GM18861 (cell line): ENCODE measurements at regions not wholly inside any gene's neighbourhood (a gene's known extent, or its start where the extent isn't known, plus 50 kb on each side); places are given as distances from the start of the nearest gene placed in this dataset.
"Not testable (repeated sequence)": the region's sequence is repeated elsewhere in the genome, so short reads cannot be mapped to it uniquely, and the experiment has no call there.

Source experiments
- ATAC-seq: cut with Tn5 transposase; IDR thresholded peaks from one replicate; pipeline ENCODE4 v1.9.1; 2021; ENCODE audit not compliant: unreplicated experiment

DNA sequence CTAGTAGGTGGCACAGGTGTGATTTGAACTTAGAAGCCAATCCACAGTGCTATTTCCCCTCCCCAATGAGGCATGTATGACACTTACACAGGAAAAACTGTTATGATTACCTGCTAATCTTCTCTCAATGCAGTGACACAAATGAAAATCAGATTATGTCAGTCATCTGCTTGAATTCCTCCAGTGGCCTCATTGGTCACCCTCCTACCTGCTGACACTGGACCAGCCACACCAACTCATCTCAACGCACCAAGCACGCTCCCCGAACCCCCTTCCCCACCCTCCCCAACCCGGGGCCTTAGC is 82.2 kb upstream of the SEC11C start:
- no peak for ATAC-seq

DNA sequence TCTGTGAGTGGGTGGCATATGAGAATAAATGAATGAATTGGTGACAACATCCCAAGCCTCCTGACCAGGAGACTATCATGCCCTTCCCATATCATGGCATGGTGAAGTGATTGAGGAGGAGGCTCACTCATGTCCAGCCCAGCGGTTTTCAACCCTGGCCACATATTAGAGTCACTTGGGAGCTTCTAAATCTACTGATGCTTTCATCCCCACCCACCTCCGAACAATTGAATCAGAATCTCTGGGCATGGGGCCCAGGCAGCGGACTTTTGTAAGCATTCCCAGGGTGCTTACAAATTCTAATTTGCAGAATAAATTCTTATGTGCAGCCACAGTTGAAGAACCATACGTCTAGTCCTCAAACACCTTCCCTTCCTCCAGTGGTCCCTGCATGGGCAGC is 81.7 kb upstream of the SEC11C start:
- ATAC-seq = no peak

DNA sequence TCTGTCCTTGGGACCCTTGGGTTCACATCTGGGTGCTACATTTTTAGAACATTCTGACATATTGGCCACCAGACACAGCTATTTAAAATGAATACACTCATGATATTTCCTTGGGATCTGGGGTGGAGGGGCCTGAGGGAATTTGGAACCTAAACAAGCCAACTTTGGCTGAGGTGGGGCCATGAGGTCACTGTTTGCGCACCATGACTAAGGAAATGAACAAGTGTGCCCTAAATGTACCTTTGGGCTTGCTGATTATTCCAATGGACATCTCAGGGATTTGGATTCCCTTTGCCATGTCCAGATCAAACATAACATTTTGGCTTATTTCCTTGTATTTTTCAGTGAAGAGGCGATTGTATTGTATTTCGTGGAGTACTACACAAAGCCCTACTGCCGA is 80.5 kb upstream of the SEC11C start:
- ATAC-seq = no peak

DNA sequence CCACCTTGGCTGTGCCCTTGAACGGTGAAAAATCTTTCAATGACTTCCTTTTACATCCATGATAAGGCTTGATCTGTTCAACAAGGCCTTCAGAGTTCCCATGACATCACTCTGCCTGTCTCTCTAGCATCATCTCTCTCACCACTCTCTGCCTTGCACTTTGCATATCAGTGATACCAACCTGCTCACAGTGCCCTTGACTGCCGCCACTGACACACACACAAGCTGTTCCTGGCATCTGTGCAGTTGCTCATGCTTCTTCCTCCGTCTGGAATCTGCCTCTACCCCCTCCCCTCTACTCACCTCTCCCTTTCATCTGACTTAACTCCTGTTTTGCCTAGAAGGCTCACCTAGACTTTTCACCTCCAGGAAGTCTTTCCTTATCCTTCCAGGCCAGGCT is 79.1 kb upstream of the SEC11C start:
- ATAC-seq = no peak

DNA sequence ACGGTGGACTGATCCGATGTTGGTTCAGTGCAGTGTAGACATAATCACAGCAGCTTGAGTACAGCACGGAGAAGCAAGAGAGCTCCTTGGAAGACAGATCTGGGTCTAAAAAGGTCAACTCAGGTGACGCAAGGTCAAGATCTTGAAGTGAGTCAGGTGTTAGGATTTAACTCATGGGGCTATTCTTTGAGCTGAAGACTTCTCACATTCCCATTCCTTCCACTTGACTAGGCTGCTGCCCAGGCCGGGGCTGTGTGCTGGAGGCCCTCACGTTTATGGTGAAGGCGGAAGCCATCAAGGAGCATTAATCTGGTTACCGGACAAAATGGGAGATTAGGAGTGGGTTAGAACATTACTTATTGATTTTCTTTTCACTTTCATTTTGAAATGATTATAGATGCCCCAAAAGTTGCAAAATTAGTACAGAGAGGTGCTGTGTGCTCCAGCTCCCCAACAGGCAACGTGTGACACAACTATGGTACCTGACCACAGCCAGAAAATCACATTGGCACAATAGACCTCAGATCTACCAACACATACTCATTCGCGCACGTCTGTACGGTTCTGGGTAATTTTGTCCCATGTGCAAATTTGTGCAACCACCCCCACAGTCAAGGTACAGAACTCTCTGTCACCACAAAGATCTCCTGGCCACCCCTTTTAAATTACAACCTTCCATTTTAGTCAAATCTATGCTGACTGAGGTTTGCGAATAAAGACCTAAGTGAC is 77.6 kb upstream of the SEC11C start:
- no peak for ATAC-seq

DNA sequence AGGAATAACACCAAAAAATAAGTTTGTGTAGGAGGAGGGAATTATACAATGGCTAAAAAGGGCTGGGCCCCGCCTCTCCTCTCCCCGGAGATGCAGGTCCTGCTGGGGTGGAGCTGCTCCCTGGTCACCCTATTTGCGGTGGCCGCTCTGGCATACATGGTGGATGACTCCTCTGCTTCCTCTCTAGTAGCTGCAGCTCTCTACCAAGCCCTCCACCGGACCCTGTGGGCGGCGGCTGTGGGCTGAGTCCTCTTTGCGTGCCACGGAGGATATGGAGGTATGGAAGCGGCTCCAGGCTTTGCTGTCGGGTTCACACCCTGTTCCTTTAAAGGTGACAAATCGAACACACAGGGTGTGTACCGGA is 77.1 kb upstream of the SEC11C start:
- ATAC-seq = no peak

DNA sequence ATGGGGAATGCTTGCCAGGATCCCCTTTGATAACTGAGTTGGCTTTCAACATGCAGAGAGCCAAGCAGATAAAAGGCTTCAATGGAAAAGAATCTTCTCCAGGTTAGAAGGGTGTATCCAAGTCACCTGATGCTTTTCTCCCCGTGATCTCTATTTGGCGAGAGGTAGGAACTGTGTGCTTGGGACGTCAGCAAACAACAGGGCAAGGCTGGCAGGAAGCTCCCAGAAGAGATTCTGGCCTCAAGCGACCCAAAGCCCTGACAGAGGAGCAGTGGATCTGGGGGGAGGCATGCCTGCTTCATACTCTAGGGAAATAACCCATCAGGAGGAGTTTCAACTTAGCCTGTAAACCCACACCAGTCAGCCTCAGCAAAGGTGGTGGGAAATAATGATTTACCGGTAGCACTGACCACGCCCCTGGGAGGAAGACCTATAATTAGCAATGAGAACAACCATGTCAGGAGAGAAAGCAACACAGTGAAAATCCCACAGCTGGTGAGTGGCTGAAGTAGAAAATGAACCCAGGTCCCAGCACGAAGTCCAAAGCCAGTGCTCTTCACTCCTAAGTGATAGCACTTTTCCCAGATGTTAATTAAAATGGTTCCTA is 76.3 kb upstream of the SEC11C start:
- ATAC-seq = no peak

DNA sequence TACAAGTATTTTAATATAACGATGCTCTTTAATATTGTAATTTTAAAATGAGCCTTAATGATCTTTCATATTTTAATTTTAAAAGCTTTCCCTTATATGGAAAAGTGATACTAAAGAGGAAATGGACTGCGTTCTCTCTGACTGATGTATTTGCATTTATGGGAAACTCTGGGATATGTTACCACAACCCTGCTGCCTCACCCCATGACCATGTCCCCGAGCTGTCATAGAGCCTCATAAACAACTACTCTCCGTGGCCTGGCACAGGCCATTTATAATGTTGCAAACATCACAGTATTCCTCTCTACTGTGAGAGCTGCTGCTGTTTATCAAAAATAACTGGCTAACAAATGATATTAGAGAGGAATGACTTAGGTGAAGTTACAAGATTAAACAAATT is 75.8 kb upstream of the SEC11C start:
- ATAC-seq = no peak

DNA sequence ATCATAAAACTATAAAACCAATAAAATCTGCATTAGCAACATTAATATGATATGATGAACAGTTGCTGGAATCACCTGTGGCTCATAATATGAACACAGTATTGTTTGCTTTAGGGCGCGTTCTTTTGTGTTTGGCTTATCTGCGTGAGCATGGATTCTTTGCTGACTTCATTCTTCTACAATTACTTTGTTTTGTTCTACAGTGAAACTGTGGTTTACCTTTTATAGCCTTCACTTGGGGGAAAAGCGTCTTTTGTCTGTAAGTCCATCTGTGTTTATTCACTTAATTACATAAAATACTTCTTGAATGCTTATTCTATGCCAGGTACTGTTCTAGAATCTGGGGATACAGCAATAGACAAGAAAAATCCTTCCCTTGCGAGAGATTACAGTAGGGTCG is 74.0 kb upstream of the SEC11C start:
- ATAC-seq = no peak

DNA sequence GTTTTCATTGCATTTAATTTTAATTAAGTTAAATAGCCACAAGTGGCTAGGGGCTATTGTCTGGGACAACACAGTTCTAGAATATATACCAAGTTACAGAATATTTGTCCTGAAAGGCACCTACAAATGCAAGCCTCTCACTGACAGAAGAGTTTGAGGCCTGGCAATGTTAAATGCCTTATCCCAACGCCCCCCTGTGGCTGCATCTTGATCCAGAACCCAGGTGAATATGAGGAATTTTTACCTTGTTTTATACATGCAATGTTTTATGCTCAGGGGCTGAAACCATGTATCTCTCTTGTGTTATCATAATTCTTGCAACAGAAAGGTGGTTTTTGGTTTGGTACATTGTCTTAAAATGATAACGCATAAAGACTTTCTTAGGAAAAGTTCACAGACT is 71.8 kb upstream of the SEC11C start:
- no peak for ATAC-seq

DNA sequence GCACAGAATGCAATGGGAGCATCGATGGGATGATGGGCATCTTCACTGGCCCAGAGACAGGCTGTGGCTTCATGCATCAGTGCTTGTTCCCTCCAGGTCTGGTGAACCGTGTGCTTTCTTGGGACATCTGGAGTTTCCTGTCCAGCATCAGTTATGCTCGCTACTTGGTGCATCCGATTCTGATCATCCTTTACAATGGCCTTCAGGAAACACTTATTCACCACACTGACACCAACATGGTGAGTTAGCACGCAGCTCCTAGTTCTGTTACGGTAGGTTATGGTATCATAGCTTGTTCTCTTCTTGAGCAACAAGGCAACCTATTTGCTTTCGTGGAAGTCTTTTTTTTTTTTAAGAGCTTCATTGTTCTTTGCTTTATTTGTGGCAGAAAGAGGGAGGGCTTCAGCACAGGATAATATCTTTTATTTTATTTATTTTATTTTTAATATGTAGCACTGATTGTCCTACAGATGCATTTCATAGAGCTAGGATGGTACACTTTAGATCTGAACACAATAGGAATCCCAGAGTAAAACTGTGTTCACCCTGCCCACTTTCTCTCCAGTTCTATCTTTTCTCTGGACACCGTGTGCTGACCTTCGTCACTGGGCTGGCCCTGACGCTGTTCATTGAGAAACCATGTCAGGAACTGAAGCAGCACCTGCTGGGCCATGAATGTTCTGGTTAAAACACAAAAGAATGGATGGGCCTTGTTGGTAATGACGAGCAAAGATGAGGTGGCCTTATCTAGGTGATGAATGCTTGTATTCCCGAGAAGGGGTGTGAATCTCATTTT is 71.2 kb upstream of the SEC11C start:
- no peak for ATAC-seq

DNA sequence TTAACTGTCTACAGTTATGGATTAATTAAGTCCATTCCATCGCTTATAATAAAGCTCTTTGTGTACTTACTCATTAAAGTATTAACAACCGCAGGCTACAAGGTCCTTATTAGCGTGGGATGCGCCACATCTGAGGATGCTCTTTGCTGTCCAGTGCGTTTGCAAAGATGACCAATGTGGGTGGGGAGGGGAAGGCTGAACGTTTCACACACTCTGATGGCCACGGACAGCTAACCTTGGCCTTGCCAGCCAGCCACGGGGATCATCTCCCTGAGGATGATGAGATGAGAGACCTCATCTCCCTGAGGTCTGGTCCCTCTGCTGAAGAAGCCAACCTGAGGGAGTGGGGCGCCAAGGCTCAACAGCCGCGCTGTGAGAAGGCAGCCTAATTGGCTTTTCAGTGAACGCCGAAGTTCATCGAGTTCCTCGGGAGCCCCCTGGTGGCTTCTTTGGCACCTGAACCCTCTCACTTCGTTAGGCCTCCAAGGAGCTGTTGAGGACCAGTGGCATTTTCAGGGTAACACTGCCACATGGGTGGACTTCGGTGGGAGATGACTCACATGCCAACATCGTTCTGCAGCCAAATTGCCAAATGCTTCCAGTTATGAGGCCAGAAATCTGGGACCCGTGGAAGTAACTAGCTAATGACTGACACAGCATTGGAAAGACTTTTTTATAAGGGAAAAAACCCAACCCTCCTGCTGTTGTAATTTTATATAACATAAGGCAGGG is 69.3 kb upstream of the SEC11C start:
- ATAC-seq = peak; percentile 74

DNA sequence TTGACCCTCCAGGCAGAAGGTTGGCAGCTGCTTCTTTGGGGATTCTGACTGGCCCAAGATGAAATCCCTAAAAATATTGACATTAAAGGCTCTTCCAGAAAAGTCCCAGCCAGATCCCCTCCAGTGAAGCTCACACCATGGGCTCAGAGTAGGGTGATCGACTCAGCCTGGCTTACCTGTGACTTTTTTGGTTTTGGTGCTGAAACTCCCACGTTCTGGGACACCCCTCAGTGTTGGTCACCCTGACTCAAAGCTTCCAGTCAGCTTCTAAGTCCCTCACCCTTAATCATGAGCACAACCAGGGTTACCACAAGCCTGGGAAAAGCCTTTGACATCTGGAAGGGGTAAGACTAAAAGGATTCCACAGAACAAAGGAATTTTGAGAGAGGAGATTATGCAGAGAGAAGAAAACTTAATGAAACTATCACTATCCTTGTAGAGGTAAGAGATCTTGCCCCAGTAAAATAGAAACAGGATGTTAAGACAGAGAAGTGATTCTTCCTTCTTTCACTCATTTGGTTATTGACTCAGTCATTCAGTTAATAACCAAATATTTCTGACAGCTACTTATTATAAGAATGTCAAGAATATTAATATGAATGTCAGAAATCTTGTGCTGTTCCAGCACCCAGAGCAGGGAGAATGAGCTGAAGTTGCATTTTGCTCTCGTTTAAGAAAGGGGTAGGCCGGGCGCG is 66.8 kb upstream of the SEC11C start:
- ATAC-seq = no peak

DNA sequence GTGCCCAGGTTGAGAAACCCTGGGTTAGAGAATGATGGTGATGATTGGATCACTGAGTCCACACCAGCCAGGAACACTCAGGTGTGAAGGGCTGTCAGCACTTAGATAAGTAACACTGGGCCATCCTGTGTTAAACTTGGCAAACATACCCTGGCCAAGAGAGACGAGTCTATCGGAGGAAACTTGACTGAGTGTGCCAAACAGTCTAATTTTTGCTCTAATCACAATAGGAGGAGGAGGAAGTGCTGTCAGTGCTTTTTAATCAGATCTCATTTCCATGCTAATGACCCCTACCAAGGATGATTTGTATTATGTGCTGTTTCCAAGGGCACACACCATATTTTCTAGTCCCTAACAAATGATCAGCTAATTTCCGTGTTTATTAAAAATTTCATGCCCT is 63.8 kb upstream of the SEC11C start:
- no peak for ATAC-seq

DNA sequence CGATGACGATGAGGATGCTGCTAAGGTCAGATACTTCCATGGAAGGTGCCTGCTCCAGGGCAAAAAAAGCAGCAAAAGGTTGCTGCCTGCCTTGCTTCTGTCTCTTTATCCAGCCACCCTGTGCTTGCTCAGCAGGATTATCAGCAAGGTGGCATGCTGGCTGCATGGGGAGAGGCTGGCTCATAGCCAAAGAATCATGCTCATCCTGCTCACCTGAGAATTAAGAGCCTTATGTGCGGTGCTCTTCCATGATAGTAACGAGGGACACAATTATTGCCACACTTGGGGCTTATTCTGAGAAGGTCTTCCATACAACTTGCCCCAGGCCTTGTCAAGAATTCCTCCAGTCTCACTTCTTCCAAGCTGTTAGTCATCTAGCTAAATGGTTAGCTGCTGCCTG is 60.4 kb upstream of the SEC11C start:
- no peak for ATAC-seq

DNA sequence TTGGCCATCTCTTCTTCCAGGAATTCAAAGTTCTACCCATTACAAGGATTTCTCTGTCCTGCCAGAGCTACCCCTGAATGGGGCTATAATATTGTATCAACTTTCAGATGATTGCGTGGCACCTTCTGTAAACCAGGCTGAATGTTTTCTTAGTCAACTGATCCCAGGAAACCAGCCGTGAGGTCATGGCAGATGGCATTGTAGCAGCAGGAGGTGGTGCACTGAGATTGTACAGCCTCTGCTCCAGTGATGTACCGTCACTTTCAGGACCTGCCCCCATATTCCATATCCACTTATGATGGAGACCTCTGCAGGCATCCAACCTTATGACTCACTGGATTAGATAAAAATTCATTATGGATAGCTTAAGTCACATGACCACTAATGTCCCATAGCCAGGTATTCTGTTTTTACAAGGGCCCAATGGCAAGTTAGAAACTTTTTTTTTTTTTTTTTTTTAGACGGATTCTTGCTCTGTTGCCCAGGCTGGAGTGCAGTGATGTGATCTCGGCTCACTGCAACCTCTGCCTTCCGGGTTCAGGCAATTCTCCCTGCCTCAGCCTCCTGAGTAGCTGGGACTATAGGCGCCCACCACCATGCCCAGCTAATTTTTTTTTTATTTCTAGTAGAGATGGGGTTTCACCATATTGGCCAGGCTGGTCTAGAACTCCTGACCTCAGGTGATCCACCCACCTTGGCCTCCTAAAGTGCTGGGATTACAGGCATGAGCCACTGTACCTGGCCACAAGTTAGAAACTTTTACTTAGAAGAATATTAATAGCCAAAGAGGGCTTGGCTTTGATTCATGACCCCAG is 59.8 kb upstream of the SEC11C start:
- not testable (repeated sequence) for ATAC-seq

DNA sequence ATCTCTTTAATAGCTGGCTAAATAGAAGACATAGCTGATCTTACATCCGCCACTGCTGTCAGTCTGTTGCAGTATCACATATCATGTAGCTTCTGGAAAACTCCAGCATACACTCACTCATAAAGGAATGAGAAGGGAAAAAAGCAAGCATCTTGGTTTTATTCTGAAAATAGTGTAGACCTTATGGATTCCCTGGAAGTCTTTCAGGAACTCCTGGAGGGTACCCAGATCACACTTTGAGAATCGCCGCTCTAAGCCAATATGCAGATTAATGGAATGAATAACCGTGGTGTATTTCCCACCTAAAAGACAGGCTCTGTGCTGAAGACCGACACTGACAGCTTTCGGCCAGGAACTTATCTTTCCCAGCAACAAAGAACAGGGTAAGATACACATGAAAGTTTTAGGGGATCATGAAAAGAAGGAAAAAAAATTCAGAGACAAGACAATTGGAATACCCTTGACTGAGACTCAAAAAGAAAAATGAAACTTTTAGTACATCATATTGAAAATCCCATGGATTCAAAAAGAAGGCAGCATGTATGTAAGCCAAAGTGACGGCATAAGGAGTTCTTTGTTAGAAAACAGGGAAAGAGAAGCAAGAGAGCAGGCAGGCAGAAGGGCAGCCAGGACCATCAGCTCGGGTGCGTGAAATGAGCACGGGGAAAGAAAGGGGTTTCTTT is 56.4 kb upstream of the SEC11C start:
- no peak for ATAC-seq

DNA sequence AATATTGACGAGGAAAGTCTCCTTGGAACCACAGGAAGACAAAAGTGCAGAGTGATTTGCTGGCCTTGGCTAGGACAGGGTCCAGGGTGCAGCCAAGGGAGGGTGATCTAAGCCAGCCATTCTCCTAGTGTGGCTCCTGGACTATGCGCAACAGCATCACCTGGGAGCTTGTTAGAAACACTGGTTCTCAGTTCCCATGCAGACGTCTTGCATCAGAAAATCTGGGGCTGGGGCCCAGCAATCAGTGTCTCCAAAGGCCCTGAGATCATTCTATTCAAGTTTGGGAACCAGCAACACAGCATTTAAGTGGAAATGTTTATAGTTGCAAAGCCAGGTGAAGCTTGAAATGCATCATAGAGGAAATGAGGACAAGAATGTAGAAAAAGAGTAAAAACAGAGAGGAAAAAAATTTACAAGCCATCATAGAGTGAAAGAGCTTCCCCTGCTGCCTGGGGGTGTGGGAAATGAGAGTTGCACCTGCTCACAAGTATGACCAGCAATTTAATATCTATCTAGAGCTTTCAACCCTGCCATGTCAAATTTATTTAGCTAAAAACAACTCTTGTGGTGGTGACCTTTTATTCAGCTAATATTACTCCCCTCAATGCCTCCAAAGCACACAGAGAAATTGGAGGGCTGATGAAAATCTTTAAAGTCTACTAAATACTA is 54.4 kb upstream of the SEC11C start:
- ATAC-seq = no peak

DNA sequence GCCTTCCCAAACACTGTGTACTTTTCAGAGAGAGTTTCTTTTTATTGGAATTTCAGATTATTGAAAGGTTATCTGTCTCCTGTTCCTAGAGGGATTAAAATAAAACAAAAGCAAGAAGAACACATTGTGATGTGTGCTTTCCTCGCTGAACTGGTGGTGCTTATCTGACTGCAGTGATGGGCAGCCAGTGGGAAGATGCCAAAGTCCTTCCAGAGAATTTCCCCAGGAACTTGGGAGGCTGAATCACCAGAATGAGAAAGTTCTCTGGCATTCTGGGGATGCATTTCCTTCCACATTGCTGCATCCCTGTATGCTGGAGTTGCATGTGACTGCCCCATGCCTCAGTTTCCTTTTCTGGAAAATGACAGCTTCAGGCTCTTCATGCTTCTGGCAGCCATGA is 53.9 kb upstream of the SEC11C start:
- no peak for ATAC-seq
